ENCODE measurements at regions not wholly inside any gene's neighbourhood (a gene's known extent, or its start where the extent isn't known, plus 50 kb on each side); places are given as distances from the start of the nearest gene placed in this dataset.

DNA sequence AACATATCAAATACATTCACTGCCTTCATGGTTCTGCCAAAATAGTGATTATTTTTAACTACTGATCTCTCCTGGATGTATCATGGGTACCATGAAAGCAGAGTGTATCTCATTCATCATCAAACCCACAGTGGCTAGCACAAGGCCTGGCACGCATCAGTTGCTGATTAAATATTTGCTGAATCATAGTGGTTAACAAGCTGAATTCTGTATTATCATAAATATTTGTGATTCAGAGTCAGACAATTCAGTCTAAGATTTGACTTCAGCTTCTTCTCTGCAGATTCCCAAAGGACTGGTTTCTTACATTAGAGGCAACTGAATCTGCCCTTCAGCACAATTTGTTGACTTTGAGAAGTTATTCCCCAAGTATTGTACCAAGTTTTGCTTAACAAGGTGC, 715.8 kb upstream of the LRRC4C start:
- H3K27ac ChIP-seq (replicated peaks), result no peak overlapping the region
- TF ChIP-seq SPI1 (IDR thresholded peaks at IDR 0.05; ENCODE audit: borderline replicate concordance, low read depth), result no peak
- no peak for TF ChIP-seq GABPA (IDR thresholded peaks at IDR 0.05; ENCODE audit: low read depth)
- no peak for TF ChIP-seq POLR2AphosphoS5 (IDR thresholded peaks at IDR 0.05; ENCODE audit: low read depth)
- TF ChIP-seq, protein P1, sequence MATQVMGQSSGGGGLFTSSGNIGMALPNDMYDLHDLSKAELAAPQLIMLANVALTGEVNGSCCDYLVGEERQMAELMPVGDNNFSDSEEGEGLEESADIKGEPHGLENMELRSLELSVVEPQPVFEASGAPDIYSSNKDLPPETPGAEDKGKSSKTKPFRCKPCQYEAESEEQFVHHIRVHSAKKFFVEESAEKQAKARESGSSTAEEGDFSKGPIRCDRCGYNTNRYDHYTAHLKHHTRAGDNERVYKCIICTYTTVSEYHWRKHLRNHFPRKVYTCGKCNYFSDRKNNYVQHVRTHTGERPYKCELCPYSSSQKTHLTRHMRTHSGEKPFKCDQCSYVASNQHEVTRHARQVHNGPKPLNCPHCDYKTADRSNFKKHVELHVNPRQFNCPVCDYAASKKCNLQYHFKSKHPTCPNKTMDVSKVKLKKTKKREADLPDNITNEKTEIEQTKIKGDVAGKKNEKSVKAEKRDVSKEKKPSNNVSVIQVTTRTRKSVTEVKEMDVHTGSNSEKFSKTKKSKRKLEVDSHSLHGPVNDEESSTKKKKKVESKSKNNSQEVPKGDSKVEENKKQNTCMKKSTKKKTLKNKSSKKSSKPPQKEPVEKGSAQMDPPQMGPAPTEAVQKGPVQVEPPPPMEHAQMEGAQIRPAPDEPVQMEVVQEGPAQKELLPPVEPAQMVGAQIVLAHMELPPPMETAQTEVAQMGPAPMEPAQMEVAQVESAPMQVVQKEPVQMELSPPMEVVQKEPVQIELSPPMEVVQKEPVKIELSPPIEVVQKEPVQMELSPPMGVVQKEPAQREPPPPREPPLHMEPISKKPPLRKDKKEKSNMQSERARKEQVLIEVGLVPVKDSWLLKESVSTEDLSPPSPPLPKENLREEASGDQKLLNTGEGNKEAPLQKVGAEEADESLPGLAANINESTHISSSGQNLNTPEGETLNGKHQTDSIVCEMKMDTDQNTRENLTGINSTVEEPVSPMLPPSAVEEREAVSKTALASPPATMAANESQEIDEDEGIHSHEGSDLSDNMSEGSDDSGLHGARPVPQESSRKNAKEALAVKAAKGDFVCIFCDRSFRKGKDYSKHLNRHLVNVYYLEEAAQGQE (IDR thresholded peaks at IDR 0.05; ENCODE audit: insufficient replicate concordance, low read depth), result no peak
- TF ChIP-seq, protein P2, sequence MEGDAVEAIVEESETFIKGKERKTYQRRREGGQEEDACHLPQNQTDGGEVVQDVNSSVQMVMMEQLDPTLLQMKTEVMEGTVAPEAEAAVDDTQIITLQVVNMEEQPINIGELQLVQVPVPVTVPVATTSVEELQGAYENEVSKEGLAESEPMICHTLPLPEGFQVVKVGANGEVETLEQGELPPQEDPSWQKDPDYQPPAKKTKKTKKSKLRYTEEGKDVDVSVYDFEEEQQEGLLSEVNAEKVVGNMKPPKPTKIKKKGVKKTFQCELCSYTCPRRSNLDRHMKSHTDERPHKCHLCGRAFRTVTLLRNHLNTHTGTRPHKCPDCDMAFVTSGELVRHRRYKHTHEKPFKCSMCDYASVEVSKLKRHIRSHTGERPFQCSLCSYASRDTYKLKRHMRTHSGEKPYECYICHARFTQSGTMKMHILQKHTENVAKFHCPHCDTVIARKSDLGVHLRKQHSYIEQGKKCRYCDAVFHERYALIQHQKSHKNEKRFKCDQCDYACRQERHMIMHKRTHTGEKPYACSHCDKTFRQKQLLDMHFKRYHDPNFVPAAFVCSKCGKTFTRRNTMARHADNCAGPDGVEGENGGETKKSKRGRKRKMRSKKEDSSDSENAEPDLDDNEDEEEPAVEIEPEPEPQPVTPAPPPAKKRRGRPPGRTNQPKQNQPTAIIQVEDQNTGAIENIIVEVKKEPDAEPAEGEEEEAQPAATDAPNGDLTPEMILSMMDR (IDR thresholded peaks at IDR 0.05; ENCODE audit: insufficient read depth, low read length), result no peak
- no peaks in the 10 kb centered on the region for H3K27me3 ChIP-seq (ENCODE audit: insufficient read depth, poor library complexity, severe bottlenecking)
- no peak overlapping the region for H3K4me3 ChIP-seq (replicated peaks; ENCODE audit: insufficient read depth, low read length)
- no peak for DNase-seq (ENCODE audit: low read depth in 1 of 2, low spot score in 1 of 2)

DNA sequence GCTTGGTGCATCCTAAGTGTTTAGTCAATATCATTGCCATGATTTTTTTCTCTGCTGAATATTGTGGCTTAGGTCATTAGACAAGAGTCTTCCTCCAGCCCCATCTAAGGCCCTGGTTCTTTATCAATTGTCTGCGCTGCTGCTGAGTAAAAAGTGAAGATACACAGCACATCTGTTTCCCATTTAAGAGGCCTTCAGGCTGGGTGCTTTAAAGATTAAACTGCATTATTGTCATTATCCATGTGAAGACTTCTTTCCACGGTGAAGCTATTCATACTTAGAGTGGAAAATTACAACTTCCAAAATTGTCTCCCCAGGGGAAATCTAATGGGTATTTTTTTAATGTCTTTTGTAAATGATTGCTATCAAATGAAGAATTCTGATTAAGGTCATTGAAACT, 719.8 kb upstream of the LRRC4C start:
- DNase-seq (ENCODE audit: low read depth in 1 of 2, low spot score in 1 of 2), result no peak
- Histone ChIP-seq H3K27me3 (ENCODE audit: insufficient read depth, poor library complexity, severe bottlenecking) (no peaks in the 10 kb centered on the region), H3K27ac (replicated peaks) (no peak overlapping the region), H3K4me3 (replicated peaks; ENCODE audit: insufficient read depth, low read length) (no peak overlapping the region)
- TF ChIP-seq, protein P2 (IDR thresholded peaks at IDR 0.05; ENCODE audit: insufficient read depth, low read length), result no peak
- TF ChIP-seq GABPA (IDR thresholded peaks at IDR 0.05; ENCODE audit: low read depth) (no peak), SPI1 (IDR thresholded peaks at IDR 0.05; ENCODE audit: borderline replicate concordance, low read depth) (no peak), POLR2AphosphoS5 (IDR thresholded peaks at IDR 0.05; ENCODE audit: low read depth) (no peak)
- TF ChIP-seq, protein P1 (IDR thresholded peaks at IDR 0.05; ENCODE audit: insufficient replicate concordance, low read depth), result no peak

DNA sequence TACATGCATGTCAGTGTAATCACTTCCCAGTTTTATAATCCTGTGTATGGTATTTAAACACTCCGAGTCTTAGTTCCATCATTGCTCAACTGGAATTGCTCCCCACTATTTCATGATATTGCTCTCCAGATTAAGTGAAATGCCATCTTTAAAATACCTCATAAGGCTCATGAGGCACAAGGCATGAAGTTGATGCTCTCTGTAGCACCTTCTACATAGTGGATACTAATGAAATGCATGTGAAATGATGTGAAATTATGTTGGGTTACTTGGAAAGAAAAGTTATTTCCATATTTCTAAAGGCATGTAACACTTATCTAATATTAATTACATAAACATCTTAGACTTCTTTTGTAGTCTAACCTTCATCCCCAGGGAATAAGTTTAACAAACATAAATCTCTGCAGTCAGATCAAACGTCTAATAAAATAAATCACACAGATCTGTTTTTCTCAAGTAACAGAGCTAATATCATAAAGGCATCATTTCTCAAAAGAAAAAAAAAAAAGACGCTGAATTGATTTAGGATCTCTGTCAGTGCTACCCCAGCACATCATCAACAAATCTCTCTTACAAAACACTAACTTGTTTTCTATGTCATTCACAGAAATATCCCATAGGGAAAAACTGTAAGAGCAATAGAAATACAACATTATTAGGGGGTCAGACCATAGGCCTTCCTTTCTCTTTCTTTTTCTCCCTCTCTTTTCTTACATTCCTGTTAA, 736.0 kb upstream of the LRRC4C start:
- no peaks in the 10 kb centered on the region for H3K27me3 ChIP-seq (ENCODE audit: insufficient read depth, poor library complexity, severe bottlenecking)
- no peak overlapping the region for H3K27ac ChIP-seq (replicated peaks)
- no peak overlapping the region for H3K4me3 ChIP-seq (replicated peaks; ENCODE audit: insufficient read depth, low read length)
- DNase-seq (ENCODE audit: low read depth in 1 of 2, low spot score in 1 of 2), result no peak
- TF ChIP-seq GABPA (IDR thresholded peaks at IDR 0.05; ENCODE audit: low read depth), result no peak
- TF ChIP-seq SPI1 (IDR thresholded peaks at IDR 0.05; ENCODE audit: borderline replicate concordance, low read depth), result no peak
- TF ChIP-seq POLR2AphosphoS5 (IDR thresholded peaks at IDR 0.05; ENCODE audit: low read depth), result no peak
- TF ChIP-seq, protein P2 (IDR thresholded peaks at IDR 0.05; ENCODE audit: insufficient read depth, low read length), result no peak
- TF ChIP-seq, protein P1 (IDR thresholded peaks at IDR 0.05; ENCODE audit: insufficient replicate concordance, low read depth), result no peak
